ENCODE measurements at regions not wholly inside any gene's neighbourhood (a gene's known extent, or its start where the extent isn't known, plus 50 kb on each side); places are given as distances from the start of the nearest gene placed in this dataset.

DNA sequence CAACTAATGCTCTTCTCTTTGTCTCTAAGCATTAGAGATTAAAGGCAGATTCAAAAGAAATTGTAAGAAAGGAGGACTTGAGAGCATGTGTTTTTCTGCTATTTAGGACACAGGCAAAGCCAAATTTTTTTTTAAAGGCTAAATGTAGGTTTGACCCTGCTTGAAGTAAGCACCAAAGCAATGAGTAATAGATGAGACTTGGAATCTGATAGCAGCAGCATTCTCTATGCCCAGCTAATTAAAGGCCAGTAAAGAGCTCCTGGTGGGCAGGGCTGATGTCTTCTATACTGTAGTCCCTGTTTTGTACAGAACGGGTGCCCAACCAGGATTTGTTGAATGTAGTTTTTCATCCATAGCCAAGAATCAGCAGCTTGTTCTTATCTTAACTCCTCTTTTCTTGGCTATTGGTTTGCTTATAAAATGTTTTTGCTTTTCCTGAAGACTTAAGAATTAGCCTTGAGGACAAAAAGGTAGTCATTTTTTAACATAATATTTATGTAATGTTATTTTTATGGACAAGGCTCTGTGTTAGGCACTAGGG is 179.6 kb downstream of the LMO4 start:
- DNase-seq (ENCODE audit: low spot score) = no peak

DNA sequence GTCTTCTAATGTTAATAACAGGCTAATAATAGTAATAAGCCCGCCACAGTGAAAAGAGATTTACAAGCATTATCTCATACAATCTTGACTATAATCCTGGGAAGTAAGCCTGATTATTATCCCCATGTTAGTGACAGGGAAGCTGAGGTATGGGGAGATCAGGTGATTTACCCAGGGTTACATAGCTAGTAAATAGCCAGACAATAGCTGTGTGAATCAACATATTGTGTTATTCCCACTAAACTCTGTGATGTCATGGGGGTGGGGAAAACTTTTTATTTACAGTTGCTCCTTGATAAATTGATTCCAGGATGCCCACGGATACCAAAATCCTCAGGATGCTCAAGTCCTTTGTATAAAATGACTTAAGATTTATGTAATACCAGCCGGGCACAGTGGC is 181.9 kb downstream of the LMO4 start:
- DNase-seq (ENCODE audit: low spot score) = no peak

DNA sequence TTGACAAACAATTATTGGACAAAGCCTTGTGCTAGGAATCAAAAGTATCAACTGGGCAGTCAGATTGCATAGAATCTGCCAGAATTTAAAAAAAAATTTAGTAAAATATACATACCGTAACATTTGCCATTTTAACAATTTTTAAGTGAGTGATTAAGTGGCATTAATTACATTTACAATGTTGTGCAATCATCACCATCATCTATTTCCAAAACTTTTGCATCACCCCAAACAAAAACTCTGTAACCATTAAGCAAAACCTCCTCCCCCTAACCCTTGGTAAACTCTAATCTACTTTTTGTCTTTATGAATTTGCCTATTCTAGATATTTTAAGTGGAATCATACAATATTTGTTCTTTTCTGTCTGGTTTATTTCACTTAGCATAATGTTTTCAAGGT is 182.8 kb downstream of the LMO4 start:
- DNase-seq (ENCODE audit: low spot score) = no peak

DNA sequence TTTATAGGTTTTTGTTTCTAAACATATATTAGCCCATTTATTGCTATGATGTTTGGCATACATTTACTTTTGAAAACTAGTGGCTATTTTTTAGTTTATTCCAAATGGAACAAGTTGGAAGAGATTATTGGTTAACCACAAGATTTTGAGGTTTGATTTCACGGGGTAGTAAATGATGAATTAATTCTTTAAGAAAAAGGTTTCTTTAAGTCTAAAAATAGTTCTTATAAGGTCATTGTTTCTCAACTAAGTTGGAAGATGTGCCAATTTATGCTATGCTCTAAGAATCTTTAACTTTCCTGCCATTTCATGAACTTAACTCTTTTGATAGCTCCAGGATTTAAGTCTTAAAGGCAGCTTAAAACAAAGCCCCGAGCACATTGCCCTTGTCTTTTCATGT is 183.8 kb downstream of the LMO4 start:
- DNase-seq (ENCODE audit: low spot score) = no peak

DNA sequence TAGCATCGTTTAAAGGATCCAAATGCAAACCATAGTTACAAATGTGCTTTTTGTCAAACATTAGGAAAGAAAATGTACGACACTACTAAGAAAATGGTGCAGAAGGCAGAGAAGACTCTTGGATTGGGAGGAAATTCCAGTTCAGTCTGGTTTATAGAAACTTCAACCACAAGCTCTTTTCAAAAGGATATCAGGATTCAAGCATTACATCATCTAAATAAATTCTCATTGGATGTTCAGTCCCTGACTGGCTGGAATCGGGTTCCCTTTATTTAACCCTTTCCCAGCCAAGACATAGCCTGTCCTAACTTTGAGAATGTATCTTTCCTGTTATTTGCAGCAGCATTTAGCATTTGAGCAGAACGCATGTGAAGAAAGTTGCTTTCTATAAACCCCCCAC is 184.6 kb downstream of the LMO4 start:
- DNase-seq (ENCODE audit: low spot score) = peak; percentile 77

DNA sequence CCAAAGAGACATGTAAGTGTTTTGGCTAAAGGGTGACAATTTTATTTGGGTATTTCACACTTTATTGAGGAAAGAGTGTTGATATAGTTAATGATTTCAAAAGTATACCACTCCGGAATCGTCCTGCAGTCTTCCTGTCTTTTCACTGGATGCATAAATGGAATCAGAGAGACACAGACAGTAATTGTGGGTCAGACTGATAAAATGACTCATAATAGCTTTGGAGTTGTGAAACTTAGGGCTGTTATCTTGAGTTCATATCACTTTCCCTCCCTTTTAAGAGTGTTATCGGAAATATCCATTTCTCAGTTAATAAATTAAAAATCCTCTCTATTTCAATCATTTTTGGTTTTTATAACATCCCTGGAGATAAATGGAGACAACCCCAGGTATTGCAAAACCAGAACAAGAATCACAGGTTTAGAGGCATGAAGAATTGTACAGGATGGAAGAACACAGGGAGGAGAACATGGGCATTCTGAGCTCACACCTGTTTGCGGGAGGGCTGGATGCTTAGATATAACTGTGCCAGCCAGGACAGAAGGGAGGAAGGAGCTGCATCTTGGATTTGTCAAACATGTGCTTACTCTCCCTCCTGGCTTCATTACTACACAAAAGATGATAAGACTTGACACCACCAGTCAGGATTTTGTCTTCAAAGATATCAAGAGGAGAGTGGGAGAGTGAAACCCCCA is 185.4 kb downstream of the LMO4 start:
- DNase-seq (ENCODE audit: low spot score) = no peak

DNA sequence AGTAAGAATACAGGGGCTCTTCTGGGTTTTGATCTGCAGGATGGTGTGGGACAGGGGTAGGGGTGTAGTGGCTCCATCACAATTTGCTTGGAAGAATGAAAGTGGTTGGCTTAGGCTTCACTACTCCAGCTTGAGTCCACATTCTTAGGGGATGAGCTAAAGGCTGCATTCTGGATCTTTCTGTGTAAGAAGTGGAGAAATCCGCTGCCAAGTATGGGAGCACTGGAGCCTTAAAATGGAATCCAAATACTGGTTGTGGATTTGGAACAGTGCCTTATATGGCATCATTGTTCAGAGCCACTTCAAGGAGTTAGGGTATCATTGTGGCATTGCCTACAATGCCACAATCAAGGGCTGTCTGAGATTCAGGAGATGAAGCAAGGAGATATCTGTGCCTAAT is 187.1 kb downstream of the LMO4 start:
- peak; percentile 22 for DNase-seq (ENCODE audit: low spot score)

DNA sequence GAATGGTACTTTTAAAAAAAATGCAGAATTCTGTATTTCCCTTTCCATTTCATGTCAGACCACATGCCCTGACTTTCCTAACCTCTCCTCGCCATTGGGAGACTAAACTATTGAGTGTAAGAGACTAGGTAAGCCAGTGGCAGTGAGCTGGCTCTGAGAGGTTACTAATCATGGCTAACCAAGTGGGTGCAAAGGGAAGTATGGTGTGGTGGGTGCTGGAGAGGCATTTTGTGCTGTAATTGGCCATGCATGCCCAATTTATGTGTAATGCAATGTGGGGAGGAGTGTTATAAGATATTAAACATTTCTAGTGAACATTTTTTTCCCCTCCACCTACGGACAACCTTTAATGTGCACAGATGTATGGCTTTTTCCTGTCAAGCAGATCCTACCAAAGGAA is 190.1 kb downstream of the LMO4 start:
- no peak for DNase-seq (ENCODE audit: low spot score)

DNA sequence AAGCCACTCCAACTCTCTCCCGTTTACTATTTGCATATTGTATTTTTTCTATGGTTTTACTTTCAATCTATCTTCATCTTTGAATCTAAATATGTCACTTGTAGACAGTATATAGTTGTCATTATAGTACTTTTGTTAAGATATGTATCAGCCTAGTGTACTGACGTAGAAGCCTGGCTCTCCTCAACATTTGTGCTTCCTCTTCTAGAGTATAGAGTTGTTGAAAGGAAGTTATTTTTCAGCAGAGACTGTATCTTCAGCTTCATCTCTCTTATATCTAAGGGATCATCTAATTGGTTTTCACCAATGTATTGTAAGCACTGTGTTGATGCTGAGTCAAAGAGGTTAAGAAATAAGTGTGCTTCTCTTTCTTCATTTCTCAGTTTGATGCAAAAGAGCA is 192.8 kb downstream of the LMO4 start:
- no peak for DNase-seq (ENCODE audit: low spot score)

DNA sequence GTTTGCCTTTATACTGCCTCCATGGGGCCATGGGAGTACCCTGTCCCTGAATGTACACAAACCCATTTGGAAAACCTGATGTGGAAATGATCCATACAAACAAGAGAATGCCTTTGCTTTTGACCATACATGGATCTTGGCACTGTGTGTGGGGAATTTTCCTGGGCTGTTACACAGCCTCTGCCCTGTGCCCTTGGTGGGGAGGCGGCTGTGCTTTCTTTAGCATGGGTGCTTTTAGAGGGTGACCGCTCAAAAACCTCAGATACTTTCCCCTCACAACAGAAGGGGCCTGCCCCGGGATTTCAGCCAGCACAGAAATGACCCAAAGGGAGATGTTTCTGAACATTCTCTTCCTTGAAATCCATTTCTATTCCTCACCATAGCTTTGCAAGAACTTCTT is 194.8 kb downstream of the LMO4 start:
- DNase-seq (ENCODE audit: low spot score) = no peak

DNA sequence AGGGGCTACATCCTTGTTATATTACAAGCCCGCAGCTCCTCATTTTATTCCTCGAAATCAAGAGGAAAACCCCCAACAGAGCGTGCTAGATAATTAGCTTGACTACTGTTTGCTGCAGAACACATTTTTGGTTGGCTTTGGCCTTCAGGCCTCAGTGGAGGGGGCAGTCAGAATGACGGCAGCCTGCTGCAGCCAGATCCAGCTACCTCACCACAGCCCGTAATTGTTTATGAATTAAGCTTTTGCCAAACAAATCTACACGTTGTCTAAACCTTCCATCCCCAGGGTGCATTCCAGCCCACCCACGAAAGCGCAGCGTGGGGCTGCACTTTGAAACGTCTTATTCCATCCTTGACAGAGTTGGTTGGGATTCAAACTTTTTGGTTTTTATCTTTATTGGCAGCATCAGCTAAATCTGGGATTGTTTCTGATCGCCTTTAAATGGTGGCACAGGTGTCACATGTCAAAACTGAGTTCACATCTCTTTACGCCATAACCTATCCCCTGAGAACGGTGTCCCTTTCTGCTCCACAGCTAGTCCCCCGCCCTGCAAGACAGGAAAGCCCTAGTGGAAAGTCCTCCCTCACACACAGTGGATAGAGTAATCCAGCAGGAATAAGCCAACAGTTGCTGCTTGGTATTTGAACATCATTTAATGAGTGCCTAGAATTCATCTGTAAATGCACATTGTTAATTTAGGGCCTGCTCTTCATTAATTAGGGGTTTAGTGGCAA is 195.5 kb downstream of the LMO4 start:
- DNase-seq (ENCODE audit: low spot score) = peak; percentile 21

DNA sequence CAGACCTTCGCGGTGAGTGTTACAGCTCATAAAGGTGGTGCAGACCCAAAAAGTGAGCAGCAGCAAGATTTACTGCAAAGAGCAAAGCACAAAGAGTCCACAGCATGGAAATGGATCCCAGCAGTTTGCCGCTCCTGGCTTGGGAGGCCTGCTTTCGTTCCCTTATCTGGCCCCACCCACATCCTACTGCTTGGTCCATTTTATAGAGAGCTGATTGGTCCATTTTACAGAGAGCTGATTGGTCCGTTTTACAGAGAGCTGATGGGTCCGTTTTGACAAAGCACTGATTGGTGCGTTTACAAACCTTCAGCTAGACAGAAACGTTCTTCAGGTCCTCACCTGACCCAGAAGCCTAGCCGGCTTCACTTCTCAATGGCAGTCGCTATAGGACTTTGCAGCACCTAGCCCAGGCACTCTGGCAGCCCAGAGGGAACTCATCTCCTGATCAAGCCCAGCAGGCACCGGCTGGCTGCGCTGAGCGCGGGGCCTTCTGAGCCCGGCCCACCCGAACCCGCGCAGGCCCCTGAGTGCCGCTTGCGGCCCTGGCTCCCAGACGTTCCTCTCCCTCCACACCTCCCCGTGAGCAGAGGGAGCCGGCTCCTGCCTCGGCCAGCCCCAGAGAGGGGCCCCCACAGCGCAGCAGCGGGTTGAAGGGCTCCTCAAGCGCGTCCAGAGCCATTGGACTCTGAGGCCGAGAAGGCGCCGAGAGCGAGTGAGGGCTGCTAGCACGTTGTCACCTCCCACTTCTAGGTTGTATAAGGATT is 200.3 kb downstream of the LMO4 start:
- no peak for DNase-seq (ENCODE audit: low spot score)

DNA sequence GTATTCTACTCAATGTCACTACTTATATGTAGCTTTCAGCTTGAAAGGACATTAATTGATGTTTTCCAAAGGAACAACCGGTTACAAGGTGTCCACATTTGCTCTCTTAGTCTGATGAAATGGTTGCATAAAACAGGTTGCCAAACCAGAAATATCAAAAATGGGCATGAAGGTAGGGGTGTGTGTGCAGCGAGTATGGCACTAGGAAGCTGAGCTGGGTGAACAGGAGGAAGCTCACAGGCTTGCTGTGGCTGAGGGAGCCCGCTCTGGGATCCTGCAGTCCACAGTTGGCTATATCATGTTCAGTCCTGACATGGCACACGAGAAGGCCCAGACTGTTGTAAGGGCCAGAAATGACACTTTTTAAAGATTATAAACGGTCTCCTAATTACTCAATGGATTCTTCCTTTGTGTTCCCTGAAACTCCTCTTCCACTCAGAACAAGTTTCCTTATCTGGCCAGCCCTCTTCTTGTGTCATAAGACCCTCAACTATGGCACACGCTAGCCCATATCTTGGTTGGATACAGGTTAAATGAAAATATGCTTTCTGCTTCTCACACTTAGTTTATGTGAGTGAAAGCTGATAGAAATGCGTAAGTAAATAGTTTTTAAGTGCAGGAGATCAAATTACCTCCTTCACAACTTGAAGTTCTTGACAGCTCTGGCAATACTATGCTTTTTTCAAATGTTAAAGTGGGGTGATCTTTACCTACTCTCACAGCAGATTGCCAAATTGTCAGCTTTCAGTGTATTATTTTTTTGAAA is 201.5 kb downstream of the LMO4 start:
- no peak for DNase-seq (ENCODE audit: low spot score)

DNA sequence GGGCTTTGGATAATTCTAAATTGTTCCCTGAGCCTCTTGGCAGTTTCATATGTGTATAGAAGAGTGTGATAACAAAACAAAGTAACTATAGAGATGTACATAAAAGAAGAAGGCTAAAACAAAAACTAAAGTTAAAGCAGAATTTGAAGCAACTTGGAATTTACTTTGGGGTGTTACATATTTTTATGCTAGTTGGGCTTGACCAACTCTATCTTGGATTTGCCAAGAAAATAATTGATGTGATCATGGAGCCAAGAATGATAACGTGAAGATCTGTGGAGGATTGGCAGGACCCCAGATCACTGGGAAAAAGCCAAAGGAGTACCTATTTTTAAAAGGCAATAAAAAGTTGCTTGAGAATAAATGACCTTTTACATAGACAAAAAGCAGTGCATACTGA is 206.9 kb downstream of the LMO4 start:
- DNase-seq (ENCODE audit: low spot score) = no peak

DNA sequence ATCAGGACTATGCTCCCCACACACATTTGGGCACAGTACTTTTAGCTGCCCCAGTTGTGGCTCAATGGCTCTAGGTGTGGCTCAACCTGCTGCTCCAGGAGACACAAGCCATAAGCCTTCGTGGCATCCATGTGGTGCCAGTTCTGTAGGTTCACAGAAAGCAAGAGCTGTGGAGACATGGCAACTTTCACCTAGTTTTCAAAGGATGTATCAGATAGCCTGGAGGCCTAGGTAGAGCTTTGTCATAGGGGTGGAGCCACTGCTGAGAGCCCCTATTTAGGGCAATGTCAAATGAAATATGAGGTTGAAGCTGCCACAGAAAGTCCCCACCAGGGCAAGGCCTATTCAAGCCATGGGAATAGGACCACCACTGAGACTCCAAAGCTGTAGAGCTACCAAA is 210.5 kb downstream of the LMO4 start:
- no peak for DNase-seq (ENCODE audit: low spot score)

DNA sequence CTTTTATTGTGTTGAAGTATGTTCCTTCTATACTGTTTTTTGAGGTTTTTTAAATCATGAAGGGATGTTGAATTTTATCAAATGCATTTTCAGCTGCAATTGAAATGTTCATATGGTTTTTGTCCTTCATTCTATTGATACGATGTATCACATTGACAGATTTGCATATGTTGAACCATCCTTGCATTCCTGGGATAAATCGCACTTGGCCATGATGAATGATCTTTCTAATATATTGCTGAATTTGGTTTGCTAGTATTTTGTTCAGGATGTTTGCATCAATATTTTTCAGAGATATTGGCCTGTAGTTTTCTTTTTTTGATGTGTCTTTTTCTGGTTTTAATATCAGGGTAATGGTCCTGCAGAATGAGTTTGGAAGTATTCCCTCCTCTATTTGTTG is 214.0 kb downstream of the LMO4 start:
- DNase-seq (ENCODE audit: low spot score) = no peak

DNA sequence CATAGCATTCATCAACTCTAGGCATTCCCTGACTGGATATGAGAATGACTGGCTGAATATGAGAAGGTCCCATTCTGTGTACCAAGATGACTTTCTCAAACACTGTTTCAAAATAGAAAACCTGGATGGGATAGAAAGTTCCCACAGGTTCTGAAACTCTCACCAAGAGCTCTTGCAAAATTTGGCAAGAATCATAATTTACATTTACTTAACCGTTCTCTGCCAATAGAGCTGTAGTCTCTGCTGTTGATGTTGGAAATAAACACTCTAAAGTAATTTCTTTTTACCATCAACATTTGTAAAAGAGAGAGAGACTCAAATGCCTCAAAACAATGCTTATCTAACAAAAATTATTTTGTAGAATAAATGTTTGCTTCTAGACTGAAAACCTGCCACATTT is 221.1 kb downstream of the LMO4 start:
- DNase-seq (ENCODE audit: low spot score) = no peak

DNA sequence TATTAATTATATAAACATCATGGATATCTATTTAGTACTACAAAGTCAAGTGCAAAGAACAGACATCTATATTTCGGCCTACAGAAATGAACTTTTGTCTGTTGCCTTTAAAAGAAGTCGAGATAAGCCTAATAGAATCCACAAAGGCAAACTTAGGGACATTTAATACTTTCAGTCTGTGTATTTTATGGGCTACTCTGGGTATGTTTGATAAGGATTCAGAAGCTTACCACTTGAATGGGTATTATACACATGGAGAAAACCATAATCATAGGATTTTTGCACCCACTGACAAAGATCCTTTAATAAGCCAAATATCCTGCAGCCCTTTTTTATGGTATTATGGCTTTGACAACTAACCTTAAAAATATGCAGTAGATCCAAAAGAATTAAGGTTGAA is 224.8 kb downstream of the LMO4 start:
- DNase-seq (ENCODE audit: low spot score) = no peak

DNA sequence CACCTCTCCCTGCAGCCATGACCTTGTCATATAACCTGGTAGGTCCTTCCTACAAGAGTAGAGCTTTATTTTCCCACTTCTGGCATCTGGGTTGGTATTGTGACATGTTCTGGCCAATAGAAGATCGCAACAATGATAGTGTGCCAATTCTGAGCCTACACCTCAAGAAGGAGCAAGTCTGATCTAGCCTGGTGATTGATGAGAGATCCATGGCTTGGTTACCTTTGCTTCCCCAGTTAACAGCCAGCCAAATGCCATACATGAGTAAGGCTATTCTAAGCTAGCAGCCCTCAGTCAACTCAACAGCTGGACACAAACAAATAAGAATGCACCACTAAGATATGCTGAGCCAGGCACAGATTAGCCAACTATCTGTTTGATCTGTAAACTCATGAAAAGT is 226.7 kb downstream of the LMO4 start:
- no peak for DNase-seq (ENCODE audit: low spot score)

DNA sequence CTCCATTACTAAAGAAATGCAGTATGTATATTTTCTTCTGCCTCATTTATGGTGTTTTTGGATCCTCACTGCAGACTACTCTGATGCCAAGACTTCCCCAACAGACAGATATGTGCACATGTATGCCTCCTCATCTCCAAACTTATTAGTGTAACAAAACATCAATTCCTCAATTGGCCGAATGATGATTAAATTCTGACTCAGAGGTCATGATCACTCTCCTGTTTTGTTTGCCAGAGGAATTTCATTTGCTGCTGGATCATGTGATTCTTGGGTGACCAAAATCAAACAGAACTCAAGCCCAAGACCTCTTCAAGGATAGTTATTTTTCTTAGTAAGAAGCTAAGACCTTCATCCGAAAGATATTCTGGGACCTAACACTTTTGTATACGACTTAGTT is 227.6 kb downstream of the LMO4 start:
- DNase-seq (ENCODE audit: low spot score) = no peak

DNA sequence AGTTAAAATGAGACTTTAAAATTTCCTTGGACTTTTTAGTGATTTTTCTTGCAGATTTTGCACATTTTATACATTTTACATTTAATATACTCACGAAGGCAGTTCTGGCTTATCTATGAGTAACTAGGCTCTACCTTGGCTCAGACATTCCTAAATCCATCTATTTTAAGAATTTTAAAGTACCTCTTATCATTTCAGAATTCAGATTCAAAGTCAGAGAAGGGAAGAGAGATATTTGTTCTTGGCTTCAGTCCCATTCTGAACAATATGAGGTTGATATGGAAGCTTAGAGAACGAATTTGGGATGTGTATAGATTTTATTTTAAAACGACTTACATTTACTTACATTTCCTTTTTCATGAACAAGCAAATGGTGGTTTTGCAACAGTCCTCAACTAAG is 230.2 kb downstream of the LMO4 start:
- no peak for DNase-seq (ENCODE audit: low spot score)

DNA sequence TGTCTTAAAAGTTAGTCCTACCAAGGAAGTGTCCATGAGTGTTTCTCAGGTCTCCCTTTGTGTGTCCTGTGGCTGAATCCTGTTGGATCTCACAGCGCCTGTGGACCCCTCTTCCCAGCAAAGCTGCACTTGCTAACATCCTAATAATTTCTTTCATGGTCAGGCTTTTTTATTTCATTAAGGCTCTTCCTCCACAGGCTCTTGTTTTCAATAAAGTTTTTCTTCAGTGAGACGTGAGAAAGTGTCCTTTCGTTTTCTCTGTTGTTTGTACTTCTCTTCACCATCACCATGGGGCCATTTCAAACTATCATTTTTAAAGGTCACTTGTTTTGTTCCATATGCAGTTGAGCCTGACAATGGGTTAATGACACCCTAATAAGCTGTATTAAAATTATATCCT is 231.5 kb downstream of the LMO4 start:
- DNase-seq (ENCODE audit: low spot score) = no peak
